T follicular helper cell (primary cell): ENCODE measurements at regions not wholly inside any gene's neighbourhood (a gene's known extent, or its start where the extent isn't known, plus 50 kb on each side); places are given as distances from the start of the nearest gene placed in this dataset.
"Not testable (repeated sequence)": the region's sequence is repeated elsewhere in the genome, so short reads cannot be mapped to it uniquely, and the experiment has no call there.

Experiments
- DNase-seq: peaks from one replicate; pipeline ENCODE4 v3.0.0-alpha.2; 2020; ENCODE audit warnings: low read depth

DNA sequence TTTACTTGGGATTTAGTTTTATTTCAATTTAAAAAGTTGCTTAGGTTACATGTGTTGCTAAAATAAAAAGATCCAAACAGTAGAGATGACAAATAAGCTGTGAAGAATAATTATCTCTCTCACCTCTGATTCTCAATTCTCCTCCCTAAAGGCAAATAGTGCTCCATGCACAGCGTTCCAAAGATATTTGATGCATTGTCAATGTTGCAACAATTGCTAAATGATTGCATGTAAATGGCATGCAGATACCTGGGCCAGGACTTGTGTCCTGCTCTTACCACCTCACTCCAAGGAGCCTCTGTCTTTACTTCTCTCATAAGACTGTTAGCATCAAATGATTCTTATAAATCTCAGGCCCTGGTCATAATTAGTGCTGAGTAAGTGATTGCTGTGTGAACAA, 217.7 kb downstream of the SEC23IP start:
- DNase-seq, result no peak

DNA sequence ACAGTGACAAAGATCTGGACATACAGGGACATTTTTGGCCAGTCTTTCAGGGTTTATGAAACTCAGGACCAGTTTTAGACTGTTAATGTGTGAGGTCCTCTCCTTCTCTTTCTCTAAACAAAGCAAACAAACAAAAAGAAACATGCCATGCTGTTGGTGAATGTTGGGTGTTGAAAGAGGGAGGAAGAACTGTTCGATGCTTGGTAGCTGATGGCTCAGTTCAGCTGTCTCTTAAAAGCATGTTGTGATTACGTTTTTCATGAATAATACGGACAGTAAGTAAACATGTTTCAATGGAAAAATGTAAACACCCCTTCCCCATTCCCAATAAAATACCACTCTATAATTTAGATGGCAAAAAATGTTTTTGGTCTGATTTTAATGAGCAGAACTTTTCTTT, 219.1 kb downstream of the SEC23IP start:
- DNase-seq, result no peak

DNA sequence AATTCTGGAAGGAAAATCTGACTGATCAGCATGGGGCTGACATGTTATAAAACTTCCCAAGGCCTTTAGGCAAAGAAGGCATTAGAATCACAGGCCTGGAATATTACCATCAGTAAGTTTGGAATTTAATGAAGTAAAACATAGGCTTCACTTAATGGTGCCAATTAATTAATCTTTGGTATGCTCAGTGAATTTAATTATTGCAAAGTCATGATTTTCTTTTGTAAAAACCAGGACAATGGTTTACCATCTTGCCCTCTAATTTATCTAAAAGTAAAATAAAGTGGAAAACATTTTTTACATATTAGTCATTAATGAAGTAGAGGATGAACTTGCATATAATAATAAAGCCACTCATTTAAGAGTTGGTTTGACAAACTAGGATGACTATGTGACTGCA, 220.3 kb downstream of the SEC23IP start:
- no peak for DNase-seq

- DNase-seq, result no peak
Observed at GRCh38 chr10:120115959-120116358, 223.4 kb downstream of the SEC23IP start.

- no peak for DNase-seq
Observed at GRCh38 chr10:120121768-120122167, 229.2 kb downstream of the SEC23IP start.

GRCh38 chr10:120131183-120131582, 238.7 kb downstream of the SEC23IP start:
- no peak for DNase-seq

DNA sequence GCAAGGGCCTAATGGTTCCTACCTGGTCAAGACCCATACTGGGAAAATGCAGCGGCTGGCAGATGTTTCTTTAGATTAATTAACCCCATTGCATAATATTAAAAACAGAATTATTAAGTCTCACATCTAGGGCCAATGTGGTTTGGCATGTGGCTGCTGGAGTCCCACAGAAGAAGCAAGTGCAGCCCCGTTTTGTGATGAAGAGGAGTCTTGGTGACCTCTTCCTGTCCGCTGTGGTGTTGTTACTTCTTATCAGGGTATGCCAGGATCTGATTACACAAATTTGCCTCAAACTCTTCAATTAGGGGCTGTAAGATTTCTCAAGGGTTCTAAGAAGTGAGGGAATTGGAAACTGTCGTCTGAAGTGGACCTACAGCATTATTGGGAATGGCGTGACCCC, 240.3 kb downstream of the SEC23IP start:
- DNase-seq, result no peak

GRCh38 chr10:120138689-120139088, 246.2 kb downstream of the SEC23IP start:
- DNase-seq, result no peak

DNA sequence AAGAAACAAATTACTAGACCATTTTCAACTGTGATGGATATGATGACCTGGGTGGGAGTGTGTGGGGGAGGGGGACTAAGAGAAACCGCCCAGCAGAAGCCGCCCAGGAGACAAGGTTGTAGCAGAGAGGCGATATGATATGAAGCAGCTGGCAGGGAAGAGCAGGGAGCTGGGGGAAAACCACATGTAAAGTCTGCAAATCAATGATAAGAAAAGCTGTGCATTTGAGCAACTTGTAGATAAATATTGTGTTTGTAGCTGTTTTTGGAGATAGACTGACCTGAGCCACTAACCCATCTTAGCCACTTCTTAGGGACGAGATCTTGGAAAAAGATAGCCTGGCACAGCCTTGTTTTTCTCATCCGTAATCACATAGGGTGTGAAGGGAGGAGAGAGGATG, 252.6 kb downstream of the SEC23IP start:
- no peak for DNase-seq

DNA sequence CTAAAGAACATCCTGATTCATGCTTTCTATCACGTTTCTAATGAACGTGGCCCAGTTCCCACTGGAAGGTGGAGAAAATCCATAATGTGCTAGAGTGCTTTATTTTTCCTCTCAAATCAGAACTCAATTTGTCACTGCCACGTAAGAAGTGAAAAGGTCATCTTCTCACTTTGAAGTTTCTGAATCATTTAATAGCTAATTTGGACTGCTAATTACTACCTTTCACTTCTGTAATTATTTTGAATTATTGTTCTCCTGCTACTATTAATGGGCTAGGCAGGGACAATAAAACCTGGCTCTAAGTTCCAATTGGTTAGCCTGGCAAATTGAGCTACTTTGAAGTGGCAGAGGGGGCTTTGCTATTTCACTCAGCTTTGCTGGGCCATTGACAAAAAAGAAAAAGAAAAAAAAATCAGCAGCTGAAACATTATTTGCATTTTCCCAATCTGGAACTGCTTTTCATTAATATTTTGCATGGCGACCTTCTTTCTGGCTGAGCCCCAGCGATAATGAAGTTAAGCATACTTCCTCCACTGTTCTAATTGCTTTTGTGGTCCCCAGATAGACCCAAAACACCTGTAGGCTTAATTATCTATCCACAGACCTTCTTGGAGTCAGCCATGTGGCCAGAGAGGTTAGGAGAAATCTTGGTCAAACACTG, 264.2 kb downstream of the SEC23IP start:
- DNase-seq, result no peak

GRCh38 chr10:120161111-120161510, 268.6 kb downstream of the SEC23IP start:
- no peak for DNase-seq

GRCh38 chr10:120162471-120162870, 269.9 kb downstream of the SEC23IP start:
- DNase-seq, result no peak

- DNase-seq, result no peak
Observed at GRCh38 chr10:120172356-120172755, 279.8 kb downstream of the SEC23IP start.

DNA sequence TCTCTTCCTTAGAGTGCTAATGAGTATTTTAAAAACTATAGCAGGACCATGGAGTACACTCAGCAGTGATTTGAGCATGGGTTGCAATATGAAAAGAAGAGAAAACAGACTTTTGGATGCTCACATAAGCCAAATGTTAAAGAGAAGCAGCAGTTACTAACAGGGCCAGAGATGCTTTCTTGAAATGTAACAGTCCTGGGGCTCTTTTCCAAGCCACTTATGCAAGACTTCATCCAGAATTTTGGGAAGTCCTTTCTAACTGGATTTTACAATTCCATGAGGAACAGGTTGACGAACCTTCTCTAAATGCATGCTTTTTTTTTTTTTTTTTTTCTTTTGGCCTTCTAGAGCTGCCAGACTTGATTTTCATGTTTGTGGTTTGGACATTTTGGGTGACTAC, 282.0 kb downstream of the SEC23IP start:
- no peak for DNase-seq

DNA sequence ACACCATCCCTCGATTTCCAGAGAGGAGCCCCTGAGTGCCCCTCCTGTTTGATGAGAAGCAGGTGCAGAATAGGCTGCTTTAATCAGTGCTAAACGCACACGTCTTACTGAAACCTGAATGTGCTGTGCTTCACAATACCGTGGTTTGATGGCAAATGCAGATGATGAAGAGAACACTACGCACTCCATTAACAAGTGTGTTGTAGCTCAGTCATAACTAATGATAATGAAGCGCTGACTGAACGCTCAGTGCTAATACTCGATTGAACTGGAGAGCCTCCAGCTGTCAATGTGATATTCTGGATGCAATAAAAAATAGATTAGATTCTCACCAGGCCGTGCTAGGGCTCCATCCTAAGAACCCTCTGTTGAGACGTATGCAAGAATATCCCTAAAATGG, 279.7 kb upstream of the PLPP4 start:
- DNase-seq, result no peak

GRCh38 chr10:120180160-120180559, 276.9 kb upstream of the PLPP4 start:
- DNase-seq, result no peak

DNA sequence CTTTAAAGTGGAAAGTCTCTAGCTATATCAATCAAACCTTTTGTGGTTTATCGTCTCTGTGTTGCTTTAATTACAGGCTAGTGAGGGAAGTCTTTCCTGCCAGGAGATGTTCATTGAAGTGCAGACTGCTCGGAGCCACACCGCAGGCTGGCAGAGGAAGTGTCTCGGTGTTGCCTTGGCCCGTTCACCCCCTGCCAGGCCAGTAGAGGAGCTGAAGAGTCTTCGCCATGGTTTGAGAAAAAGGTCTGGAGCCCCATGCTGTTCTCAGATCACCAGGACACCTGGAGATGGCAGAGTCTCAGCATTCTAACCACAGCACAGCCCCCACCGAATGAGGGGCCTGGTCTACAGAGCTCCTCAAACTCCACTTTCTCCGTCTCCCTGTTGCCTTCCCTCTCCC, 275.9 kb upstream of the PLPP4 start:
- no peak for DNase-seq

DNA sequence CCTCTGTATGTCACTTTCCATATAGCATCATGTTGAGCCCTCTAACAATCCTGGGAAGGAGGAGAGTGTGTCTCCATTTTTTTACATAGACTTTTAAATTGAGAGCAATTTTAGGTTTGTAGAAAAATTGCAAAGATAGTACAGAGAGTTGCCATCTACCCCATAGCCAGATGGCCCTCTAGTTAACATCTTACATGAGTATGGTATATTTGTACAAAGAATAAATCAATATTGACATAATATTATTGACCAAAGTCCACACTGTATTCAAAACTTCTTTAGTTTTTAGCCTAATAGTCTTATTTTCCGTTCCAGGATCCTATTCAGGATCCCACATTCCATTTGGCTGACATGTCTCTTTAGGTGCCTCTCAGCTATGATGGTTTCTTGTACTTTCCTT, 274.6 kb upstream of the PLPP4 start:
- no peak for DNase-seq

DNA sequence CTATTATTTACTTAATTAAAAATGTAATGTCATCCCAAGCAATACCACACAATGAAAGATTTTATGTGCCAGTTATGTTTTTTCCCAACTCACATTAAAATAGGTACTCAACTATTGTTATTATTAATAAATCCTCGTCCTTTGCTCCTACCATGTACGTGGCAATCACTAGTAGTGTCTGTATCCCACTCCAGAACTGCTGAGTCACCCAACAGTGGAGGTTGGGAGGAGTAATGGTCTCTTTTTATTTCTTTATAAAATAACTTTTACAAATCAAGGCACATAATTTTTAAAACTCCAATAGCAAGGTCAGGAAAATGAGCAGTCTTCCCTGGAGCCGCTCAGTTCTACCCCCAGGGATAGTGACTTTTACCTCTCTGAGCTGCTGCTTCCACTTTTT, 273.5 kb upstream of the PLPP4 start:
- DNase-seq, result no peak

GRCh38 chr10:120184547-120185337, 272.3 kb upstream of the PLPP4 start:
- no peak for DNase-seq

- no peak for DNase-seq
Observed at GRCh38 chr10:120186506-120186905, 270.5 kb upstream of the PLPP4 start.

GRCh38 chr10:120187168-120187567, 269.9 kb upstream of the PLPP4 start:
- DNase-seq, result not testable (repeated sequence)

GRCh38 chr10:120188950-120189349, 268.1 kb upstream of the PLPP4 start:
- no peak for DNase-seq
